H1 (cell line): ENCODE measurements at regions not wholly inside any gene's neighbourhood (a gene's known extent, or its start where the extent isn't known, plus 50 kb on each side); places are given as distances from the start of the nearest gene placed in this dataset.

Source experiments
- CTCF ChIA-PET: fragments of 300-600 bp; sonication (Branson Sonifier 250); formaldehyde crosslinking; loops from one replicate; lab custom pipeline; 2021; ENCODE audit not compliant: partially characterized antibody; lab: Charles Lee
- POLR2A ChIA-PET: fragments of 300-600 bp; sonication (Branson Sonifier 250); formaldehyde crosslinking; loops from one replicate; lab custom pipeline; 2021; ENCODE audit warnings: inconsistent platforms; ENCODE audit not compliant: partially characterized antibody; lab: Charles Lee
- DNase-seq, 2 experiments: peaks; one replicate each; pipeline versions ENCODE4 v3.0.0 to v3.0.0-alpha.2; 2010 to 2022; ENCODE audit warnings: low spot score in 2 of 2, low read depth in 1 of 2, mixed read lengths in 1 of 2
- FAIRE-seq: peaks from 2 replicates; lab custom pipeline; 2011; peaks lifted over from hg19 to GRCh38; lab: Jason Lieb, UNC
- H2AFZ ChIP-seq: 2 replicates; pipeline ENCODE4 v1.8.1; 2012; ENCODE audit warnings: low read length, inconsistent platforms
- H2AK5ac ChIP-seq: 2 replicates; pipeline ENCODE4 v1.6.1; 2013; ENCODE audit warnings: low read depth, low read length
- H2BK120ac ChIP-seq: replicated peaks from 2 replicates; pipeline ENCODE3; 2013; ENCODE audit warnings: low read depth, low read length, inconsistent platforms
- H2BK12ac ChIP-seq: 2 replicates; pipeline ENCODE4 v1.6.1; 2013; ENCODE audit warnings: low read depth, low read length
- H2BK15ac ChIP-seq: 2 replicates; pipeline ENCODE4 v1.6.1; 2013; ENCODE audit warnings: low read length
- H2BK20ac ChIP-seq: 2 replicates; pipeline ENCODE4 v1.6.1; 2013; ENCODE audit warnings: low read length
- H2BK5ac ChIP-seq: 2 replicates; pipeline ENCODE4 v1.6.1; 2013; ENCODE audit warnings: low read depth, low read length
- H3K14ac ChIP-seq: 2 replicates; pipeline ENCODE4 v1.6.1; 2013; ENCODE audit warnings: inconsistent platforms; ENCODE audit not compliant: insufficient read length
- H3K18ac ChIP-seq: 2 replicates; pipeline ENCODE4 v1.6.1; 2013; ENCODE audit warnings: low read length; ENCODE audit errors: extremely low read depth
- H3K23ac ChIP-seq: 2 replicates; pipeline ENCODE4 v1.6.1; 2013; ENCODE audit warnings: inconsistent platforms; ENCODE audit not compliant: insufficient read length
- H3K23me2 ChIP-seq: 2 replicates; pipeline ENCODE4 v1.6.1; 2013; ENCODE audit warnings: low read depth, low read length
- H3K27ac ChIP-seq: 2 replicates; pipeline ENCODE4 v1.6.1; 2011; ENCODE audit warnings: low read depth, low read length, inconsistent platforms
- H3K27me3 ChIP-seq, 4 experiments: replicated peaks in 1 of 4; 1 replicate in 1 of 4; 2 replicates in 3 of 4; pipeline versions ENCODE4 v1.6.1 to v1.8.1; 2011 to 2013; ENCODE audit warnings: low read length in 3 of 4, mild to moderate bottlenecking in 3 of 4, inconsistent platforms in 2 of 4, mixed read lengths in 2 of 4, moderate library complexity in 1 of 4; ENCODE audit not compliant: control insufficient read depth in 3 of 4, insufficient read depth in 3 of 4; ENCODE audit errors: extremely low read depth in 1 of 4
- H3K36me3 ChIP-seq, 4 experiments: 2 replicates each; pipeline versions ENCODE4 v1.6.1 to v1.8.1; 2011 to 2013; ENCODE audit warnings: mild to moderate bottlenecking in 4 of 4, low read length in 3 of 4, moderate library complexity in 2 of 4, control low read depth in 1 of 4, inconsistent platforms in 1 of 4; ENCODE audit not compliant: insufficient read depth in 4 of 4, control insufficient read depth in 2 of 4
- H3K4ac ChIP-seq: replicated peaks from 2 replicates; pipeline ENCODE3; 2013; ENCODE audit warnings: low read length, low read depth, mixed read lengths, inconsistent platforms; ENCODE audit not compliant: insufficient read length
- H3K4me1 ChIP-seq, 4 experiments: replicated peaks in 1 of 4; 1 replicate in 1 of 4; 2 replicates in 3 of 4; pipeline versions ENCODE4 v1.6.1 to v1.8.1; 2011 to 2013; ENCODE audit warnings: low read length in 3 of 4, inconsistent platforms in 2 of 4, mixed read lengths in 1 of 4; ENCODE audit not compliant: insufficient read depth in 4 of 4, control insufficient read depth in 3 of 4
- H3K4me2 ChIP-seq, 2 experiments: 2 replicates each; pipeline versions ENCODE4 v1.6.1 to v1.8.1; 2011 to 2013; ENCODE audit warnings: low read depth in 2 of 2, low read length in 2 of 2, control low read depth in 1 of 2, inconsistent platforms in 1 of 2, mild to moderate bottlenecking in 1 of 2; ENCODE audit not compliant: insufficient read depth in 1 of 2
- H3K4me3 ChIP-seq, 4 experiments: fragments of 200-600, 300-600 bp in 1 of 4; sonication (generic), shearing (Covaris generic), sonication (Bioruptor Twin) in 1 of 4; 2 replicates each; pipeline versions ENCODE4 v1.5.1 to v1.8.1; 2011 to 2016; ENCODE audit warnings: low read length in 4 of 4, low read depth in 3 of 4, control low read depth in 2 of 4, inconsistent platforms in 2 of 4, mild to moderate bottlenecking in 2 of 4, mixed read lengths in 1 of 4, moderate library complexity in 1 of 4; ENCODE audit not compliant: insufficient read depth in 2 of 4; ENCODE audit errors: extremely low read depth in 1 of 4
- H3K56ac ChIP-seq: replicated peaks from 2 replicates; pipeline ENCODE3; 2013; ENCODE audit warnings: low read depth, mild to moderate bottlenecking, mixed read lengths, low read length, inconsistent platforms; ENCODE audit not compliant: insufficient read length
- H3K79me1 ChIP-seq: 2 replicates; pipeline ENCODE4 v1.6.1; 2013; ENCODE audit warnings: low read depth, low read length, control low read depth
- H3K79me2 ChIP-seq, 2 experiments: 2 replicates each; pipeline versions ENCODE4 v1.6.1 to v1.8.1; 2012 to 2013; ENCODE audit warnings: low read length in 2 of 2, mild to moderate bottlenecking in 2 of 2, inconsistent platforms in 1 of 2; ENCODE audit not compliant: insufficient read depth in 2 of 2, control insufficient read depth in 1 of 2
- H3K9ac ChIP-seq, 4 experiments: replicated peaks in 1 of 4; 1 replicate in 1 of 4; 2 replicates in 3 of 4; pipeline versions ENCODE4 v1.6.1 to v1.8.1; 2011 to 2013; ENCODE audit warnings: low read depth in 3 of 4, low read length in 3 of 4, control low read depth in 2 of 4, mild to moderate bottlenecking in 2 of 4, moderate library complexity in 2 of 4, inconsistent platforms in 1 of 4; ENCODE audit errors: extremely low read depth in 1 of 4
- H3K9me3 ChIP-seq, 2 experiments: 2 replicates each; pipeline versions ENCODE4 v1.6.1 to v1.8.1; 2012 to 2013; ENCODE audit warnings: mild to moderate bottlenecking in 2 of 2, moderate library complexity in 2 of 2, control low read depth in 1 of 2, inconsistent platforms in 1 of 2, low read depth in 1 of 2, low read length in 1 of 2, mixed read lengths in 1 of 2; ENCODE audit not compliant: insufficient read depth in 2 of 2
- H4K20me1 ChIP-seq, 2 experiments: replicated peaks in 1 of 2; 2 replicates each; pipeline versions ENCODE3 to v1.8.1; 2011 to 2013; ENCODE audit warnings: inconsistent platforms in 2 of 2, low read length in 2 of 2, mild to moderate bottlenecking in 1 of 2; ENCODE audit not compliant: insufficient read depth in 2 of 2, control insufficient read depth in 1 of 2
- H4K5ac ChIP-seq: 2 replicates; pipeline ENCODE4 v1.6.1; 2013; ENCODE audit warnings: low read length, low read depth, mixed read lengths, inconsistent platforms; ENCODE audit not compliant: insufficient read length
- H4K8ac ChIP-seq: 2 replicates; pipeline ENCODE4 v1.8.0; 2013; ENCODE audit warnings: mild to moderate bottlenecking, moderate library complexity, low read length, inconsistent platforms; ENCODE audit not compliant: insufficient read depth; ENCODE audit errors: extremely low read depth
- H4K91ac ChIP-seq: replicated peaks from 2 replicates; pipeline ENCODE3; 2013; ENCODE audit warnings: low read length, mixed read lengths, inconsistent platforms; ENCODE audit not compliant: insufficient read length
- BCL11A ChIP-seq, 2 experiments: IDR thresholded peaks; one replicate each; pipeline ENCODE4 v1.6.1; 2011; ENCODE audit warnings: low read depth in 2 of 2, low read length in 2 of 2, mild to moderate bottlenecking in 2 of 2
- CHD2 ChIP-seq: IDR thresholded peaks from 2 replicates; pipeline ENCODE4 v1.6.1; 2012; ENCODE audit warnings: low read length, improper control_type of control experiment
- EP300 ChIP-seq, 2 experiments: IDR thresholded peaks; 1 replicate in 1 of 2; 2 replicates in 1 of 2; pipeline ENCODE4 v1.6.1; 2011 to 2012; ENCODE audit warnings: low read depth in 2 of 2, low read length in 2 of 2, mild to moderate bottlenecking in 2 of 2, borderline replicate concordance in 1 of 2, inconsistent platforms in 1 of 2, moderate library complexity in 1 of 2
- FOSL1 ChIP-seq: IDR thresholded peaks from 2 replicates; pipeline ENCODE4 v1.6.1; 2011; ENCODE audit warnings: mild to moderate bottlenecking, low read depth, low read length, moderate library complexity; ENCODE audit not compliant: insufficient read depth
- GTF2F1 ChIP-seq: IDR thresholded peaks from 2 replicates; pipeline ENCODE4 v1.6.1; 2012; ENCODE audit warnings: low read depth, low read length, improper control_type of control experiment, borderline replicate concordance
- KDM5A ChIP-seq: fragments of 200-600 bp; IDR thresholded peaks from 2 replicates; pipeline ENCODE4 v1.7.1; 2012; ENCODE audit warnings: mild to moderate bottlenecking, low read length, inconsistent platforms, mixed read lengths
- RNF2 ChIP-seq: fragments of 200-900, 300-1000 bp; sonication (generic); IDR thresholded peaks from 2 replicates; pipeline ENCODE4 v1.7.1; 2016; ENCODE audit warnings: borderline replicate concordance, low read depth, mild to moderate bottlenecking, antibody characterized with exemption, low read length; ENCODE audit not compliant: poor library complexity, severe bottlenecking; ENCODE audit errors: missing control alignments
- RXRA ChIP-seq: IDR thresholded peaks from 2 replicates; pipeline ENCODE4 v1.6.1; 2011; ENCODE audit warnings: low read depth, mild to moderate bottlenecking, low read length, moderate library complexity; ENCODE audit not compliant: insufficient read depth
- SAP30 ChIP-seq: fragments of 300-600 bp; sonication (generic); IDR thresholded peaks from 2 replicates; pipeline ENCODE4 v1.7.1; 2012; ENCODE audit warnings: low read length, moderate library complexity, mild to moderate bottlenecking, inconsistent platforms; ENCODE audit not compliant: insufficient read depth, insufficient replicate concordance
- SIX5 ChIP-seq: IDR thresholded peaks from 2 replicates; pipeline ENCODE4 v1.6.1; 2011; ENCODE audit warnings: mild to moderate bottlenecking, low read depth, low read length
- WGBS, 2 experiments: shearing (Covaris generic) in 1 of 2; methylation state at CpG; one replicate each; pipeline versions ENCODE4 v1.1.6 to v1.1.7; 2013 to 2015; ENCODE audit warnings: low lambda C conversion rate in 2 of 2, mixed read lengths in 2 of 2, inconsistent platforms in 1 of 2, low coverage in 1 of 2, missing lambda C conversion rate in 1 of 2; ENCODE audit not compliant: insufficient replicate concordance in 2 of 2, insufficient coverage in 1 of 2, insufficient read length in 1 of 2; ENCODE audit errors: extremely low coverage in 1 of 2, missing lambda C conversion rate in 1 of 2; 5-methylcytosine and 5-hydroxymethylcytosine counted together

DNA sequence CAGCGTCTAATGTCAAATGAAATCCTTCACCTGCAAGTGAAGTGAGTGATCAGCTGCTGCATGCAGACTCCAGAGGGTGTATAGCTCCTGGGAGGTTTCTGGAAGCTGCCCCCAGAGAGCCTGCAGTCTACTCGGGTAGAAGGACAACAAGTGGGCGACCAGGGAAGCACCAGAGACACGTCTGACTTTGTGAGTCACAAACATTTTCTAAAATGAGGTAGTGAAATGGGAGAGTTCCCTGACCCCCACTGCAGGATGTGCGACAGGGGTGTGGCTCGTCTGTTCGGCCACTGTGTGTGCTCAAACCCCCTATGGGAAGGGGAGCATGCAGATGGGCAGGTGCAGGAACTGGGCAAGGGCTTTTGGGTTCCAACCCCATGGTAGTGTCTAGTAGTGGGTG, 177.1 kb upstream of the PRKCQ start:
- CTCF ChIA-PET, result interaction anchor here (0.6 to 0.9 kb wide), 2 partner anchors 27 to 56 kb away, joined by 3 read pairs; no protein-coding TSS in a partner anchor
- no peak overlapping the region for H3K4ac ChIP-seq
- H3K9ac ChIP-seq, result no peak overlapping the region
- FAIRE-seq, result no peak
- no peak overlapping the region for H4K5ac ChIP-seq
- no peaks in the 10 kb centered on the region; the same call in 1 of the 2 replicates for H3K23me2 ChIP-seq
- POLR2A ChIA-PET, result interaction anchor here (0.7 kb wide), 1 partner anchor 12 kb away, joined by 3 read pairs; no protein-coding TSS in a partner anchor
- no peak for DNase-seq
- no peak overlapping the region for H2BK12ac ChIP-seq
- no peak overlapping the region for H3K4me2 ChIP-seq
- no peak overlapping the region for H4K8ac ChIP-seq
- H3K23ac ChIP-seq, result no peak overlapping the region
- H2BK20ac ChIP-seq, result no peak overlapping the region; the same call in 1 of the 2 replicates
- H2AK5ac ChIP-seq, result no peak overlapping the region
- no peaks in the 10 kb centered on the region for H4K20me1 ChIP-seq
- H3K79me1 ChIP-seq, result no peaks in the 10 kb centered on the region
- no peak overlapping the region for H3K14ac ChIP-seq
- H3K36me3 ChIP-seq, result no peaks in the 10 kb centered on the region; a peak in 1 of 8 replicates
- H3K4me3 ChIP-seq, result no peak overlapping the region
- no peak overlapping the region for H3K56ac ChIP-seq
- no peak overlapping the region for H2BK5ac ChIP-seq
- no peak overlapping the region for H3K27ac ChIP-seq
- peaks cover 0 to 1% (median 0%) of the 10 kb centered on the region in 4 experiments; a peak in 1 of 7 replicates for H3K27me3 ChIP-seq
- peaks cover 0 to 18% (median 9%) of the 10 kb centered on the region in 4 experiments; a peak in 6 of 7 replicates for H3K4me1 ChIP-seq
- H3K9me3 ChIP-seq, result peaks cover 4 to 5% of the 10 kb centered on the region in 2 experiments; a peak in 3 of 4 replicates
- no peak overlapping the region for H3K18ac ChIP-seq
- H4K91ac ChIP-seq, result no peak overlapping the region
- no peaks in the 10 kb centered on the region for H3K79me2 ChIP-seq
- no peak overlapping the region for H2BK15ac ChIP-seq
- H2BK120ac ChIP-seq, result no peak overlapping the region
- no peak overlapping the region for H2AFZ ChIP-seq
- WGBS, 2 experiments, result 92% methylated on average over 7 of the region's 7 CpGs; no CpG with 5 or more reads in 1 of the 2 experiments
- no peak for TF ChIP-seq RNF2
- TF ChIP-seq SAP30, result no peak
- TF ChIP-seq SIX5, result no peak
- TF ChIP-seq EP300 (IDR thresholded peaks at IDR 0.05; ENCODE audit: borderline replicate concordance in 1 of 2, low read depth in 2 of 2, low read length in 2 of 2), result no peak
- no peak for TF ChIP-seq KDM5A
- TF ChIP-seq CHD2, result no peak
- no peak for TF ChIP-seq FOSL1
- TF ChIP-seq RXRA, result no peak
- TF ChIP-seq GTF2F1, result no peak
- TF ChIP-seq BCL11A (IDR thresholded peaks at IDR 0.05; ENCODE audit: low read depth in 2 of 2, low read length in 2 of 2), result no peak
